ENCODE measurements at regions not wholly inside any gene's neighbourhood (a gene's known extent, or its start where the extent isn't known, plus 50 kb on each side); places are given as distances from the start of the nearest gene placed in this dataset.

DNA sequence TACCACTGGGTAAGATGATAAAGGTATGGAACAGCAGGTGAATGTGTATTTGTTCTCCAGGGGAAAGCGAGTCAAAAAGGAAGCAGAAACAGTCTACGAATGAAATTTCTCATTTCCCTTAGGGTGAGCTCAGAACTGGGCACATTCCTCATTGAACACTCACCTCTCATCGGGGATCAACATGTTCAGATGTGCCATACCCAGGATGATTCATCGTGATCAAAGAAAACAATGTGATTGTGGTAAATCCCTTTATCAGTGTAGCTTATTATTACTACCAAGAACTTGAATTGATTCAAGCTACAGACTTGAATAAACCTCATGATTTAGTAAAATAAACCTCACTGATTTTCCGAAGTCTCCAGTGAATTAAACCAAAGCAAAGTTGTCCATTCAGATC, 72.1 kb downstream of the GJD2 start:
- H3K4me1 ChIP-seq (ENCODE audit: control extremely low read depth in 1 of 4, control insufficient read depth in 4 of 4, insufficient read depth in 4 of 4, low read length in 3 of 4), result no peaks in the 10 kb centered on the region
- DNase-seq, result no peak
- peaks cover 0 to 4% (median 0%) of the 10 kb centered on the region in 5 experiments for H3K27me3 ChIP-seq (replicated peaks in 2 of 5; ENCODE audit: control insufficient read depth in 4 of 5, insufficient read depth in 5 of 5, low read length in 4 of 5)
- 96% methylated on average over 4 of the region's 5 CpGs for WGBS (ENCODE audit: insufficient coverage)
- CTCF ChIA-PET, result no interaction called here
- H3K9me3 ChIP-seq (ENCODE audit: control extremely low read depth in 1 of 5, control insufficient read depth in 4 of 5, insufficient read depth in 2 of 5, low read depth in 1 of 5, low read length in 4 of 5), result no peaks in the 10 kb centered on the region
- no peak overlapping the region for H3K4me3 ChIP-seq (ENCODE audit: control insufficient read depth in 1 of 7, extremely low read depth in 1 of 7, insufficient read depth in 4 of 7, low read depth in 2 of 7, low read length in 6 of 7)
- POLR2A ChIA-PET, result no interaction called here
- no peak overlapping the region for H3K27ac ChIP-seq (ENCODE audit: insufficient read depth in 1 of 2, low read depth in 1 of 2, low read length in 2 of 2, poor library complexity in 1 of 2, severe bottlenecking in 2 of 2)
- no peaks in the 10 kb centered on the region for H3K36me3 ChIP-seq (ENCODE audit: control insufficient read depth in 4 of 4, insufficient read depth in 4 of 4, low read length in 3 of 4)

DNA sequence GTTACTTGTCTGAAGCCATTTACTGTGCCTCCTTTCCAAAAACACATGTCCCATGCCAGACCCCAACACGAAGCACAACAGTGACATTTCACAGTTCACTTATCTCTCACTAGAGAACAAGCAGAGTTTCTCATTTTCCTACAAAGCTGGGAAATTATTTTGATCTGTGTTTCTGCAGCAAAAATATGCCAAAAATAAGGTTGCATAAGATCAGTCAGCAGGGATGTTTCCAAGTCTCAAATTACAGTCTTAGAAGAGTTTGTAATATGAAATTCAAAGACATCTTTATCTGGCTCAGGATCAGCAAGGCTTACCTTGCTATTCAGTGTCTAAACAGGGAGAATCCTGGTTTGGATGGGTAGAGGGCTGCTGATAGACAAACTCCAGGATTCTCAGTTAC, 75.5 kb downstream of the GJD2 start:
- peaks cover 0 to 4% (median 0%) of the 10 kb centered on the region in 5 experiments for H3K27me3 ChIP-seq (replicated peaks in 2 of 5; ENCODE audit: control insufficient read depth in 4 of 5, insufficient read depth in 5 of 5, low read length in 4 of 5)
- POLR2A ChIA-PET, result no interaction called here
- no peak overlapping the region for H3K4me3 ChIP-seq (ENCODE audit: control insufficient read depth in 1 of 7, extremely low read depth in 1 of 7, insufficient read depth in 4 of 7, low read depth in 2 of 7, low read length in 6 of 7)
- CTCF ChIA-PET, result no interaction called here
- no peak for DNase-seq
- no peak overlapping the region for H3K27ac ChIP-seq (ENCODE audit: insufficient read depth in 1 of 2, low read depth in 1 of 2, low read length in 2 of 2, poor library complexity in 1 of 2, severe bottlenecking in 2 of 2)
- WGBS (ENCODE audit: insufficient coverage), result no CpG with 5 or more reads among the region's 1 CpG
- H3K4me1 ChIP-seq (ENCODE audit: control extremely low read depth in 1 of 4, control insufficient read depth in 4 of 4, insufficient read depth in 4 of 4, low read length in 3 of 4), result no peaks in the 10 kb centered on the region
- no peaks in the 10 kb centered on the region for H3K36me3 ChIP-seq (ENCODE audit: control insufficient read depth in 4 of 4, insufficient read depth in 4 of 4, low read length in 3 of 4)
- H3K9me3 ChIP-seq (ENCODE audit: control extremely low read depth in 1 of 5, control insufficient read depth in 4 of 5, insufficient read depth in 2 of 5, low read depth in 1 of 5, low read length in 4 of 5), result no peaks in the 10 kb centered on the region

DNA sequence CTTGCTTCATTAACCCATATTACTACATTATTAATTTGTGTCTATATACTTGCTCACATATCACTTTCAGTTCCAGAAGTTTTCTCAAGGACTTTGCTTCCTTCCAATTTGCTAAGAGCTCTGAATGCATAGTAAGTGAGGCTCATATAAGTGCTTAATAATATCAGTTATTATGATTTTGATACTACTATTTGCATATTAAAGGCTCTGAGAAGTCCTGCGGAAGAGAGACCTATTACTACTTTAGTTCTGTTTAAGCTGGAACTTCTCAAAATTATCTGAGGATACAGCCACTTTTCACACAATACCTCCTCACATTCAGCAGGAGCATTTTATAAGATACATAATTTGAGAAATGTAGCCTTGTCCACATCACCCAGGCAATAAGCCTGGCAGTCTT, 81.6 kb downstream of the GJD2 start:
- ChIA-PET CTCF (no interaction called here), POLR2A (no interaction called here)
- Histone ChIP-seq H3K27ac (ENCODE audit: insufficient read depth in 1 of 2, low read depth in 1 of 2, low read length in 2 of 2, poor library complexity in 1 of 2, severe bottlenecking in 2 of 2) (no peak overlapping the region), H3K27me3 (replicated peaks in 2 of 5; ENCODE audit: control insufficient read depth in 4 of 5, insufficient read depth in 5 of 5, low read length in 4 of 5) (peaks cover 0 to 2% (median 0%) of the 10 kb centered on the region in 5 experiments), H3K4me3 (ENCODE audit: control insufficient read depth in 1 of 7, extremely low read depth in 1 of 7, insufficient read depth in 4 of 7, low read depth in 2 of 7, low read length in 6 of 7) (no peak overlapping the region), H3K4me1 (ENCODE audit: control extremely low read depth in 1 of 4, control insufficient read depth in 4 of 4, insufficient read depth in 4 of 4, low read length in 3 of 4) (no peaks in the 10 kb centered on the region), H3K36me3 (ENCODE audit: control insufficient read depth in 4 of 4, insufficient read depth in 4 of 4, low read length in 3 of 4) (no peaks in the 10 kb centered on the region), H3K9me3 (ENCODE audit: control extremely low read depth in 1 of 5, control insufficient read depth in 4 of 5, insufficient read depth in 2 of 5, low read depth in 1 of 5, low read length in 4 of 5) (no peaks in the 10 kb centered on the region)
- WGBS (ENCODE audit: insufficient coverage), result no CpG with 5 or more reads among the region's 1 CpG
- DNase-seq, result no peak

- ChIA-PET CTCF (no interaction called here), POLR2A (no interaction called here)
- DNase-seq, result no peak
- no peaks in the 10 kb centered on the region for H3K36me3 ChIP-seq (ENCODE audit: control insufficient read depth in 4 of 4, insufficient read depth in 4 of 4, low read length in 3 of 4)
- H3K27ac ChIP-seq (ENCODE audit: insufficient read depth in 1 of 2, low read depth in 1 of 2, low read length in 2 of 2, poor library complexity in 1 of 2, severe bottlenecking in 2 of 2), result no peak overlapping the region
- no peaks in the 10 kb centered on the region for H3K4me1 ChIP-seq (ENCODE audit: control extremely low read depth in 1 of 4, control insufficient read depth in 4 of 4, insufficient read depth in 4 of 4, low read length in 3 of 4)
- H3K9me3 ChIP-seq (ENCODE audit: control extremely low read depth in 1 of 5, control insufficient read depth in 4 of 5, insufficient read depth in 2 of 5, low read depth in 1 of 5, low read length in 4 of 5), result peaks cover 0 to under 1% (median 0%) of the 10 kb centered on the region in 5 experiments
- WGBS (ENCODE audit: insufficient coverage), result 8% methylated on average over 4 of the region's 5 CpGs
- no peaks in the 10 kb centered on the region for H3K27me3 ChIP-seq (replicated peaks in 2 of 5; ENCODE audit: control insufficient read depth in 4 of 5, insufficient read depth in 5 of 5, low read length in 4 of 5)
- H3K4me3 ChIP-seq (ENCODE audit: control insufficient read depth in 1 of 7, extremely low read depth in 1 of 7, insufficient read depth in 4 of 7, low read depth in 2 of 7, low read length in 6 of 7), result no peak overlapping the region
Measured at GRCh38 chr15:34665498-34666116, 82.2 kb upstream of the GOLGA8B start.

GRCh38 chr15:34664418-34664817, 81.0 kb upstream of the GOLGA8B start:
- no peak overlapping the region for H3K27ac ChIP-seq (ENCODE audit: insufficient read depth in 1 of 2, low read depth in 1 of 2, low read length in 2 of 2, poor library complexity in 1 of 2, severe bottlenecking in 2 of 2)
- CTCF ChIA-PET, result no interaction called here
- DNase-seq, result no peak
- POLR2A ChIA-PET, result no interaction called here
- no peaks in the 10 kb centered on the region for H3K27me3 ChIP-seq (replicated peaks in 2 of 5; ENCODE audit: control insufficient read depth in 4 of 5, insufficient read depth in 5 of 5, low read length in 4 of 5)
- no CpG with 5 or more reads among the region's 1 CpG for WGBS (ENCODE audit: insufficient coverage)
- no peak overlapping the region for H3K4me3 ChIP-seq (ENCODE audit: control insufficient read depth in 1 of 7, extremely low read depth in 1 of 7, insufficient read depth in 4 of 7, low read depth in 2 of 7, low read length in 6 of 7)
- no peaks in the 10 kb centered on the region for H3K4me1 ChIP-seq (ENCODE audit: control extremely low read depth in 1 of 4, control insufficient read depth in 4 of 4, insufficient read depth in 4 of 4, low read length in 3 of 4)
- no peaks in the 10 kb centered on the region for H3K36me3 ChIP-seq (ENCODE audit: control insufficient read depth in 4 of 4, insufficient read depth in 4 of 4, low read length in 3 of 4)
- peaks cover 0 to 2% (median 0%) of the 10 kb centered on the region in 5 experiments for H3K9me3 ChIP-seq (ENCODE audit: control extremely low read depth in 1 of 5, control insufficient read depth in 4 of 5, insufficient read depth in 2 of 5, low read depth in 1 of 5, low read length in 4 of 5)

GRCh38 chr15:34663101-34663500, 79.7 kb upstream of the GOLGA8B start:
- H3K4me3 ChIP-seq (ENCODE audit: control insufficient read depth in 1 of 7, extremely low read depth in 1 of 7, insufficient read depth in 4 of 7, low read depth in 2 of 7, low read length in 6 of 7), result no peak overlapping the region
- DNase-seq, result no peak
- no peaks in the 10 kb centered on the region for H3K36me3 ChIP-seq (ENCODE audit: control insufficient read depth in 4 of 4, insufficient read depth in 4 of 4, low read length in 3 of 4)
- H3K27me3 ChIP-seq (replicated peaks in 2 of 5; ENCODE audit: control insufficient read depth in 4 of 5, insufficient read depth in 5 of 5, low read length in 4 of 5), result no peaks in the 10 kb centered on the region
- CTCF ChIA-PET, result no interaction called here
- H3K27ac ChIP-seq (ENCODE audit: insufficient read depth in 1 of 2, low read depth in 1 of 2, low read length in 2 of 2, poor library complexity in 1 of 2, severe bottlenecking in 2 of 2), result no peak overlapping the region
- POLR2A ChIA-PET, result no interaction called here
- peaks cover 0 to 2% (median 0%) of the 10 kb centered on the region in 5 experiments for H3K9me3 ChIP-seq (ENCODE audit: control extremely low read depth in 1 of 5, control insufficient read depth in 4 of 5, insufficient read depth in 2 of 5, low read depth in 1 of 5, low read length in 4 of 5)
- no peaks in the 10 kb centered on the region for H3K4me1 ChIP-seq (ENCODE audit: control extremely low read depth in 1 of 4, control insufficient read depth in 4 of 4, insufficient read depth in 4 of 4, low read length in 3 of 4)

- H3K27me3 ChIP-seq (replicated peaks in 2 of 5; ENCODE audit: control insufficient read depth in 4 of 5, insufficient read depth in 5 of 5, low read length in 4 of 5), result no peaks in the 10 kb centered on the region
- POLR2A ChIA-PET, result no interaction called here
- no peaks in the 10 kb centered on the region for H3K36me3 ChIP-seq (ENCODE audit: control insufficient read depth in 4 of 4, insufficient read depth in 4 of 4, low read length in 3 of 4)
- peak overlapping the region in 1 of 2 experiments; percentile 12 for H3K27ac ChIP-seq (ENCODE audit: insufficient read depth in 1 of 2, low read depth in 1 of 2, low read length in 2 of 2, poor library complexity in 1 of 2, severe bottlenecking in 2 of 2)
- no peak overlapping the region for H3K4me3 ChIP-seq (ENCODE audit: control insufficient read depth in 1 of 7, extremely low read depth in 1 of 7, insufficient read depth in 4 of 7, low read depth in 2 of 7, low read length in 6 of 7)
- H3K4me1 ChIP-seq (ENCODE audit: control extremely low read depth in 1 of 4, control insufficient read depth in 4 of 4, insufficient read depth in 4 of 4, low read length in 3 of 4), result no peaks in the 10 kb centered on the region
- H3K9me3 ChIP-seq (ENCODE audit: control extremely low read depth in 1 of 5, control insufficient read depth in 4 of 5, insufficient read depth in 2 of 5, low read depth in 1 of 5, low read length in 4 of 5), result peaks cover 0 to 2% (median 0%) of the 10 kb centered on the region in 5 experiments
- CTCF ChIA-PET, result no interaction called here
- no peak for DNase-seq
Measured at GRCh38 chr15:34659056-34659455, 75.6 kb upstream of the GOLGA8B start.
